ENCODE measurements at regions not wholly inside any gene's neighbourhood (a gene's known extent, or its start where the extent isn't known, plus 50 kb on each side); places are given as distances from the start of the nearest gene placed in this dataset.
"Not testable (repeated sequence)": the region's sequence is repeated elsewhere in the genome, so short reads cannot be mapped to it uniquely, and the experiment has no call there.

DNA sequence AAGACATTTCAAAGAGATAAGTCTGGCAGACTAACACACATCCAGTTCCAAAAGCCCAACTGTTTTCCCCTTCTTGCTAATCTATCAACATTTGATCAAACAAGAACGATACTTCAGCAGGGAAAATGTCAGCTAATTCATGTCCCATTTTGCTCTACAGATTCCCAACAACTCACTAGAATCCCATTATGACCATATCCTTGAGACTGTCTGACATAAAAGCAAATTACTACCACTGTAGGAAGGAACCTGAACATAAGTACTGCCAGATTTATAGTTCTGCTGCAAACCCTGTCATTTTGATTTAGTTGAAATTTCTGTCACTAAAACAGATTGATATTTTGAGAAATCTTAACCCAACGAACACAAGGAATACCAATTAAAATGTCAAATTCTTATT is 193.0 kb upstream of the REG3G start:
- H3K36me3 Mint-ChIP-seq (ENCODE audit: low read depth) = no peaks in the 10 kb centered on the region
- no peaks in the 10 kb centered on the region for H3K9me3 Mint-ChIP-seq
- no peaks in the 10 kb centered on the region for H3K27me3 Mint-ChIP-seq (ENCODE audit: low read depth)
- no peak overlapping the region for H3K4me3 Mint-ChIP-seq
- H3K27ac Mint-ChIP-seq = no peak overlapping the region
- no peaks in the 10 kb centered on the region for H3K4me1 Mint-ChIP-seq
- TF ChIP-seq, protein P1, sequence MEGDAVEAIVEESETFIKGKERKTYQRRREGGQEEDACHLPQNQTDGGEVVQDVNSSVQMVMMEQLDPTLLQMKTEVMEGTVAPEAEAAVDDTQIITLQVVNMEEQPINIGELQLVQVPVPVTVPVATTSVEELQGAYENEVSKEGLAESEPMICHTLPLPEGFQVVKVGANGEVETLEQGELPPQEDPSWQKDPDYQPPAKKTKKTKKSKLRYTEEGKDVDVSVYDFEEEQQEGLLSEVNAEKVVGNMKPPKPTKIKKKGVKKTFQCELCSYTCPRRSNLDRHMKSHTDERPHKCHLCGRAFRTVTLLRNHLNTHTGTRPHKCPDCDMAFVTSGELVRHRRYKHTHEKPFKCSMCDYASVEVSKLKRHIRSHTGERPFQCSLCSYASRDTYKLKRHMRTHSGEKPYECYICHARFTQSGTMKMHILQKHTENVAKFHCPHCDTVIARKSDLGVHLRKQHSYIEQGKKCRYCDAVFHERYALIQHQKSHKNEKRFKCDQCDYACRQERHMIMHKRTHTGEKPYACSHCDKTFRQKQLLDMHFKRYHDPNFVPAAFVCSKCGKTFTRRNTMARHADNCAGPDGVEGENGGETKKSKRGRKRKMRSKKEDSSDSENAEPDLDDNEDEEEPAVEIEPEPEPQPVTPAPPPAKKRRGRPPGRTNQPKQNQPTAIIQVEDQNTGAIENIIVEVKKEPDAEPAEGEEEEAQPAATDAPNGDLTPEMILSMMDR (IDR thresholded peaks at IDR 0.05; ENCODE audit: unreplicated experiment in 3 of 3) = no peak

DNA sequence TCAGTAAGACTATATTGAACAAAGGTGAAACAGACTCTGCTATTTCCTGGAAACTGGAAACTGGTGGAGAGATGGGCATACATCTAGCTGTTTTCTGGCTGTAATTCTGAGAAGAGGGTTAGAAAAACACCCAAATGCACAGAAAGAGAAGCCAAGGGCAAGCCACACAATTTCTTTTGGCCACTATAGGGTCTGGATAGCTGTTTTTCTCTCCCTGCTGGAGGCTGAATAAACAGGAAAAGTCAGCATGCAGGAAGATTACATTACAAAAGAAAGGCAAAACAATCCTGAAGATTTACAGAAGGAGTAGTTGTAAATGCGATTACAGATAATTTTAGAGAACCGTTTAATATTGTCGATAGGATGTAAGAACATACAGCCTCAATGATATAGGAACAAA is 186.2 kb upstream of the REG3G start:
- H3K4me3 Mint-ChIP-seq = no peak overlapping the region
- TF ChIP-seq, protein P1 (IDR thresholded peaks at IDR 0.05; ENCODE audit: unreplicated experiment in 3 of 3) = no peak

DNA sequence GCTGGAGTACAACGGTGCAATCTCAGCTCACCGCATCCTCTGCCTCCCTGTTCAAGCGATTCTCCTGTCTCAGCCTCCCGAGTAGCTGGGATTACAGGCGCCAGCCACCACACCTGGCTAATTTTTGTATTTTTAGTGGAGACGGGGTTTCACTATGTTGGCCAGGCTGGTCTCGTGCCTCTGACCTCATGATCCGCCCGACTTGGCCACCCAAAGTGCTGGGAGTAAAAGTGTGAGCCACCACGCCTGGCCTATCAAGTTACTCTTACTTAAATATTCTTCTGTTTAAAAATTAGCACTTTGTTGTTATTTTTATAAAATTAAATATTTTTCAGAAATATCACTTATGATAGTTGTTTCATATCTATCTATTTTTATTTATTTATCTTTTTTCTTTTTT is 185.2 kb upstream of the REG3G start:
- not testable (repeated sequence) for H3K27me3 Mint-ChIP-seq (ENCODE audit: low read depth); H3K27ac Mint-ChIP-seq; H3K4me1 Mint-ChIP-seq; H3K36me3 Mint-ChIP-seq (ENCODE audit: low read depth); H3K4me3 Mint-ChIP-seq; H3K9me3 Mint-ChIP-seq

More for the DNA sequence above, 186.2 kb upstream of the REG3G start:
- H3K4me1 Mint-ChIP-seq = peaks cover 8% of the 10 kb centered on the region
- H3K27me3 Mint-ChIP-seq (ENCODE audit: low read depth) = no peaks in the 10 kb centered on the region
- H3K9me3 Mint-ChIP-seq = no peaks in the 10 kb centered on the region
- peak overlapping the region in 2 of 3 experiments; percentile 30 to 44 for H3K27ac Mint-ChIP-seq
- H3K36me3 Mint-ChIP-seq (ENCODE audit: low read depth) = no peaks in the 10 kb centered on the region

DNA sequence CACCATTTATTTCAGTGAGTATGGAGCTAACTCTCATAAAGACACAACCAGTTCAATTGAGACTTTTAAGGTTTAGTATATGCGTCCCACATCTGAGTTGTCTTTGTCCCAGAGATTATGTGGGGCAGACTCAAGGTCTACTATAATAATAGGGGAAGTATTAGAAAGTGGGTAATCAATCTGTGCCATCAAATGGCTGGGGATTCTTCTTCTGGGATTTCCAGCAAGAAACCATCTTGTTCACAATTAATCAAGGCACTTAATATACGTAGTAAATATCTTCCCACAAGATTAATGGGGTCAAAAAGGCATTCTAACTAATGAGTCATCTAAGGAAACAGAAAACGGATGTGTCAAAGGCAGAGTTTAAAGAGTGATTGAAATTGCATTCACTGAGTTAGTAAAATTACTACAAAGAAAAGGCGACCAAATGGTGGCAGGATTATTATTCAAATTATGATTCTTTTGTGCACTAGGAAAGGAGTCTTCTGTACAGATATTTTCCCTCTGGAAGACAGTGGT is 179.8 kb upstream of the REG3G start:
- H3K27ac Mint-ChIP-seq = no peak overlapping the region
- H3K27me3 Mint-ChIP-seq (ENCODE audit: low read depth) = no peaks in the 10 kb centered on the region
- no peak overlapping the region for H3K4me3 Mint-ChIP-seq
- no peaks in the 10 kb centered on the region for H3K4me1 Mint-ChIP-seq
- H3K36me3 Mint-ChIP-seq (ENCODE audit: low read depth) = no peaks in the 10 kb centered on the region
- no peaks in the 10 kb centered on the region for H3K9me3 Mint-ChIP-seq
- TF ChIP-seq, protein P1 (IDR thresholded peaks at IDR 0.05; ENCODE audit: unreplicated experiment in 3 of 3) = no peak

DNA sequence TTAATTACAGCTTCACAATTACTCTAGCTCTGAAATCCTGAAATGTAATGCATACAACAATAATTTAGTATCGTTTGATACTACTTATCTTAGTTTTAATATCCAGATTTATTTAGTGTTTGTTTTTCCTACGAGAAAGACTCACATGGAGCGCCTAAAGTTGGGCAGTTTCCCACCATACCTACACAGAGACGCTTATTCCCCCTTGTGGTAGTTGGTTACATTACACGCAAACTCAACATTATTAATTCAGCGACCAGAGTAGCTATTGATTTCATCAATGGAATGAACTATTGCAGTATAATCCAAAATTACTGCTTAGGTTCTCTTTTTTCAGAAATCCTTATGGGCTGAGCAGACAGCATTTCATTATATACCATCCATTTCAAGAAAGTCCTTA is 164.0 kb upstream of the REG3G start:
- H3K36me3 Mint-ChIP-seq (ENCODE audit: low read depth) = no peaks in the 10 kb centered on the region
- H3K27ac Mint-ChIP-seq = no peak overlapping the region
- no peaks in the 10 kb centered on the region for H3K4me1 Mint-ChIP-seq
- TF ChIP-seq, protein P1 (IDR thresholded peaks at IDR 0.05; ENCODE audit: unreplicated experiment in 3 of 3) = peak in 2 of 3 experiments; percentile 19 to 34
- H3K9me3 Mint-ChIP-seq = no peaks in the 10 kb centered on the region
- no peaks in the 10 kb centered on the region for H3K27me3 Mint-ChIP-seq (ENCODE audit: low read depth)
- no peak overlapping the region for H3K4me3 Mint-ChIP-seq

DNA sequence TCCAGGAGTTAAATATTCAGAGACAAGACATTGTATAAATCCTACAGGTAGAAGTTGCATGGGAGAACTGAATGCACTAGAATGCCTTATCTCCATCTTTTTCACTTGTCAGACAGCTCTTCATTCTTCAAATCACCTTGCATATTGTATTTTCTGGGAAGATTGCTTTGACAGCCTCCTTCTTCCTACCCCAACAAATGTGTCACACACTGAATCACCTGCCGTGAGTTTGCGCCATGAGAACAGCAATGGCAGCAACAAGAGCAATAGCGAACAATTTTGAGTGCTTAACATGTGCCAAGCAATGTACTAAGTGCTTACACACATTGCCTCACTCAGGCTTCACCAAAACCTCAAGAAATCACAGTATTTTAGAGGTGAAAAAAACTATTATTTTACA is 161.3 kb upstream of the REG3G start:
- TF ChIP-seq, protein P1 (IDR thresholded peaks at IDR 0.05; ENCODE audit: unreplicated experiment in 3 of 3) = no peak
- Mint-ChIP-seq H3K36me3 (ENCODE audit: low read depth) (no peaks in the 10 kb centered on the region), H3K27ac (no peak overlapping the region), H3K4me3 (no peak overlapping the region), H3K27me3 (ENCODE audit: low read depth) (no peaks in the 10 kb centered on the region), H3K4me1 (no peaks in the 10 kb centered on the region), H3K9me3 (peaks cover 3% of the 10 kb centered on the region)

All from nephron (organoid).